SK-N-MC (cell line): ENCODE measurements at regions not wholly inside any gene's neighbourhood (a gene's known extent, or its start where the extent isn't known, plus 50 kb on each side); places are given as distances from the start of the nearest gene placed in this dataset.

Experiments used
- EZH2 ChIP-seq: fragments of 200-600 bp; sonication (generic); IDR thresholded peaks from one replicate; pipeline ENCODE4 v1.6.1; 2017; ENCODE audit warnings: antibody characterized with exemption
- POLR2AphosphoS5 ChIP-seq: IDR thresholded peaks from 2 replicates; pipeline ENCODE4 v1.6.1; 2012; ENCODE audit warnings: mild to moderate bottlenecking, low read depth, low read length, borderline replicate concordance

DNA sequence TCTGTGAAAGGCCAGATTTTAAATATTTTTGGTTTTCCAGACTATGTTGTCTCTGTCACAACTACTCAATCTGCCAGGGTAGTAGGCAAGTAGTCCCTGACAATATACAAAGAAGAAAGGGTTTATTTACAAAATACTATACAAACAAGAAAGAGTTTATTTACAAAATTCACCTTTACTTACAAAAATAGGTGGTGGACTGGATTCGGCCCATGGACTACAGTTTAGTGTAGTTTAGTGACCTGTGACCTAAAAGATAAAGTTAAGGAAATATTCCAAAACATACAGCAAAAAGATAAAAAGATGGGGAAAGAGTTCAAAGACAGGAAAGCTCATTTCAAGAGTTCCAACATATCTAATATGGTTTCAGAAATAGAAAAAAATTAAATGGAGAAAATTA, 52.9 kb upstream of the MAP10 start:
- TF ChIP-seq POLR2AphosphoS5 (no peak), EZH2 (no peak)
